SU-DHL-6 (cell line): ENCODE measurements at regions not wholly inside any gene's neighbourhood (a gene's known extent, or its start where the extent isn't known, plus 50 kb on each side); places are given as distances from the start of the nearest gene placed in this dataset.

Experiments
- H2AFZ ChIP-seq: fragments of 200-600 bp; sonication (generic); 2 replicates; pipeline ENCODE4 v1.6.1; 2014; ENCODE audit warnings: low read depth, mild to moderate bottlenecking, moderate library complexity, mixed read lengths, antibody characterized with exemption, low read length; ENCODE audit not compliant: severe bottlenecking
- H3F3A ChIP-seq: fragments of 200-600 bp; shearing (Covaris generic); 2 replicates; pipeline ENCODE4 v1.6.0; 2016; ENCODE audit warnings: antibody characterized with exemption, mild to moderate bottlenecking; ENCODE audit not compliant: insufficient read depth
- H3K27ac ChIP-seq: fragments of 200-600 bp; sonication (generic); 2 replicates; pipeline ENCODE4 v1.5.1; 2016; ENCODE audit warnings: low read depth, mild to moderate bottlenecking, low read length, moderate library complexity, mixed read lengths
- H3K27me3 ChIP-seq: fragments of 200-600 bp; sonication (generic), shearing (Covaris generic); 2 replicates; pipeline ENCODE4 v1.6.0; 2014; ENCODE audit warnings: mild to moderate bottlenecking, low read length
- H3K36me3 ChIP-seq: fragments of 200-600 bp; sonication (generic); 2 replicates; pipeline ENCODE4 v1.6.1; 2014; ENCODE audit warnings: mild to moderate bottlenecking, low read length, mixed read lengths
- H3K4me2 ChIP-seq: fragments of 300-600, 200-600 bp; shearing (Covaris generic), sonication (generic); 2 replicates; pipeline ENCODE4 v1.6.0; 2014; ENCODE audit warnings: low read length, low read depth, mild to moderate bottlenecking; ENCODE audit not compliant: poor library complexity, severe bottlenecking
- H3K4me3 ChIP-seq: fragments of 200-600 bp; sonication (generic); 2 replicates; pipeline ENCODE4 v1.5.1; 2014; ENCODE audit warnings: antibody characterized with exemption, low read length, mild to moderate bottlenecking, mixed read lengths; ENCODE audit not compliant: insufficient read depth, poor library complexity, severe bottlenecking
- H3K79me2 ChIP-seq: fragments of 200-600 bp; sonication (generic); 2 replicates; pipeline ENCODE4 v1.6.1; 2014; ENCODE audit warnings: mild to moderate bottlenecking, low read length, moderate library complexity; ENCODE audit not compliant: insufficient read depth
- H3K9ac ChIP-seq: fragments of 200-600 bp; sonication (generic); 2 replicates; pipeline ENCODE4 v1.7.0; 2014; ENCODE audit warnings: mild to moderate bottlenecking, low read length
- H3K9me2 ChIP-seq: fragments of 200-600 bp; sonication (generic); replicated peaks from 2 replicates; pipeline ENCODE4 v1.6.1; 2014; ENCODE audit warnings: low read length; ENCODE audit not compliant: insufficient read depth
- H3K9me3 ChIP-seq: fragments of 200-600 bp; sonication (generic); 2 replicates; pipeline ENCODE4 v1.6.1; 2014; ENCODE audit warnings: low read length, mixed read lengths; ENCODE audit not compliant: insufficient read depth
- H4K20me1 ChIP-seq: fragments of 200-600 bp; sonication (generic); 2 replicates; pipeline ENCODE4 v1.6.1; 2014; ENCODE audit warnings: low read depth, mild to moderate bottlenecking, antibody characterized with exemption, low read length, moderate library complexity, mixed read lengths
- CTCF ChIP-seq: fragments of 200-600 bp; sonication (generic); IDR thresholded peaks from one replicate; pipeline ENCODE4 v1.5.1; 2017; ENCODE audit warnings: antibody characterized with exemption, mild to moderate bottlenecking, low read length, moderate library complexity; ENCODE audit not compliant: insufficient read depth, poor library complexity, severe bottlenecking

GRCh38 chr2:111716905-111717775 lies 166.9 kb downstream of the ANAPC1 start:
- Histone ChIP-seq H3K9ac (no peak overlapping the region), H3K79me2 (no peaks in the 10 kb centered on the region), H3F3A (no peaks in the 10 kb centered on the region), H3K27me3 (no peaks in the 10 kb centered on the region), H4K20me1 (no peaks in the 10 kb centered on the region), H3K9me2 (no peaks in the 10 kb centered on the region), H3K36me3 (no peaks in the 10 kb centered on the region), H3K4me2 (no peak overlapping the region), H2AFZ (no peak overlapping the region), H3K9me3 (no peaks in the 10 kb centered on the region), H3K27ac (no peak overlapping the region), H3K4me3 (no peak overlapping the region)
- TF ChIP-seq CTCF = no peak
